ENCODE measurements at regions not wholly inside any gene's neighbourhood (a gene's known extent, or its start where the extent isn't known, plus 50 kb on each side); places are given as distances from the start of the nearest gene placed in this dataset.

GRCh38 chr5:109944461-109944860, 254.7 kb downstream of the MAN2A1 start:
- ATAC-seq (no peak), DNase-seq (ENCODE audit: low read depth, low spot score) (no peak)
- peaks cover 13% of the 10 kb centered on the region for H3K27me3 ChIP-seq (ENCODE audit: insufficient read depth, low read length)
- intact Hi-C loops (cut with micrococcal nuclease), result no loop called here
- H3K79me2 ChIP-seq (ENCODE audit: insufficient read depth, low read length), result no peaks in the 10 kb centered on the region
- no peaks in the 10 kb centered on the region; a peak in 1 of 4 replicates for H3K4me1 ChIP-seq (ENCODE audit: control insufficient read depth in 1 of 2, insufficient read depth in 2 of 2, low read length in 2 of 2)
- no peak overlapping the region for H3K9ac ChIP-seq (ENCODE audit: low read length)
- ChIA-PET RAD21 (ENCODE audit: low non-redundant PET in 1 of 2, low total read pairs in 2 of 2, uncharacterized antibody in 2 of 2, unreplicated experiment in 2 of 2) (no interaction called here), CTCF (no interaction called here), POLR2A (no interaction called here)
- H3K27ac ChIP-seq (ENCODE audit: low read depth, low read length), result no peak overlapping the region
- TF ChIP-seq EGR1 (IDR thresholded peaks at IDR 0.05; ENCODE audit: low read depth) (no peak), CEBPB (IDR thresholded peaks at IDR 0.05; ENCODE audit: low read depth) (no peak), YY1 (IDR thresholded peaks at IDR 0.05; ENCODE audit: extremely low read depth, insufficient replicate concordance, low read depth, low read length) (no peak), RAD21 (IDR thresholded peaks at IDR 0.05; ENCODE audit: low read depth) (no peak), JUND (IDR thresholded peaks at IDR 0.05) (no peak), ATF3 (IDR thresholded peaks at IDR 0.05) (no peak), EZH2 (IDR thresholded peaks at IDR 0.05) (no peak), CBX3 (IDR thresholded peaks at IDR 0.05; ENCODE audit: low read depth) (no peak), ELF1 (IDR thresholded peaks at IDR 0.05; ENCODE audit: borderline replicate concordance, low read depth) (no peak), REST (IDR thresholded peaks at IDR 0.05; ENCODE audit: low read depth) (no peak), ZBTB33 (IDR thresholded peaks at IDR 0.05; ENCODE audit: extremely low read depth, insufficient replicate concordance, low read length) (no peak)
- no peak overlapping the region for H2AFZ ChIP-seq (ENCODE audit: low read depth, low read length, poor library complexity, severe bottlenecking)
- H3K4me3 ChIP-seq (replicated peaks in 1 of 2; ENCODE audit: low read depth in 1 of 2, low read length in 2 of 2), result no peak overlapping the region
- no peak overlapping the region for H3K4me2 ChIP-seq (ENCODE audit: low read length)
- no peaks in the 10 kb centered on the region for H4K20me1 ChIP-seq (ENCODE audit: insufficient read depth)
- H3K9me2 ChIP-seq (ENCODE audit: insufficient read depth), result no peaks in the 10 kb centered on the region
- BruUV-seq (replicated peaks), result no TSS peak
- no peaks in the 10 kb centered on the region for H3K36me3 ChIP-seq (ENCODE audit: control insufficient read depth in 1 of 2, insufficient read depth in 2 of 2, low read length in 2 of 2)
- no peaks in the 10 kb centered on the region for H3K9me3 ChIP-seq (ENCODE audit: control insufficient read depth in 1 of 2, insufficient read depth in 1 of 2, low read depth in 1 of 2, low read length in 2 of 2)
